ENCODE measurements at regions not wholly inside any gene's neighbourhood (a gene's known extent, or its start where the extent isn't known, plus 50 kb on each side); places are given as distances from the start of the nearest gene placed in this dataset.

- H3K27ac Mint-ChIP-seq: no peak overlapping the region
- H3K4me3 ChIP-seq: no peak overlapping the region
- H3K4me1 ChIP-seq (ENCODE audit: insufficient read depth): no peaks in the 10 kb centered on the region
- H3F3A ChIP-seq (replicated peaks; ENCODE audit: low read depth): no peaks in the 10 kb centered on the region
- no peaks in the 10 kb centered on the region for H3K36me3 ChIP-seq (ENCODE audit: insufficient read depth)
- H3K4me2 ChIP-seq: no peak overlapping the region
- no peak for TF ChIP-seq EZH2 (IDR thresholded peaks at IDR 0.05; ENCODE audit: low read depth, unreplicated experiment)
- no peak for TF ChIP-seq CREB1 (CRISPR knock-in tag; IDR thresholded peaks at IDR 0.05; ENCODE audit: low read depth)
- TF ChIP-seq JUNB (IDR thresholded peaks at IDR 0.05; ENCODE audit: unreplicated experiment): no peak
- TF ChIP-seq ZNF331 (CRISPR knock-in tag; IDR thresholded peaks at IDR 0.05; ENCODE audit: low read depth): no peak
- TF ChIP-seq ETS1 (IDR thresholded peaks at IDR 0.05): no peak
- TF ChIP-seq ZNF462 (CRISPR knock-in tag; IDR thresholded peaks at IDR 0.05): no peak
- TF ChIP-seq POLR2AphosphoS5 (IDR thresholded peaks at IDR 0.05; ENCODE audit: low read depth): no peak
- TF ChIP-seq STAT1 (IDR thresholded peaks at IDR 0.05; ENCODE audit: unreplicated experiment): no peak
- no peak for TF ChIP-seq CTCF (conservative IDR thresholded peaks at IDR 0.05; ENCODE audit: low read depth in 2 of 2)
- TF ChIP-seq NANOG (IDR thresholded peaks at IDR 0.05; ENCODE audit: borderline replicate concordance): no peak
- peaks cover 10% of the 10 kb centered on the region for H3K36me3 Mint-ChIP-seq (ENCODE audit: low read depth)
- DNase-seq (ENCODE audit: low spot score) (no peak), ATAC-seq (no peak)
- H4K20me1 ChIP-seq (replicated peaks; ENCODE audit: insufficient read depth): no peaks in the 10 kb centered on the region
- no peak overlapping the region for H3K27ac ChIP-seq (ENCODE audit: low read depth)
- no peak overlapping the region for H2AFZ ChIP-seq
- H3K27me3 ChIP-seq (ENCODE audit: insufficient read depth): no peaks in the 10 kb centered on the region
- no peaks in the 10 kb centered on the region for H3K4me1 Mint-ChIP-seq
- H3K79me2 ChIP-seq (replicated peaks; ENCODE audit: insufficient read depth): no peaks in the 10 kb centered on the region
- H3K27me3 Mint-ChIP-seq (ENCODE audit: insufficient read depth, low read depth, poor library complexity): no peaks in the 10 kb centered on the region
- H3K9me2 ChIP-seq (ENCODE audit: insufficient read depth): no peaks in the 10 kb centered on the region
- no peak overlapping the region for H3K4me3 Mint-ChIP-seq
- peaks cover 87% of the 10 kb centered on the region for H3K9me3 Mint-ChIP-seq
Measured at GRCh38 chr14:82667006-82667405, 1133.4 kb upstream of the SEL1L start.

Measured in GM23338 (cell line).